Caco-2 (cell line): ENCODE measurements at regions not wholly inside any gene's neighbourhood (a gene's known extent, or its start where the extent isn't known, plus 50 kb on each side); places are given as distances from the start of the nearest gene placed in this dataset.

ENCODE experiments used
- BruUV-seq: library from RNA; stranded (reverse); fragments of 400-500 nt; replicated peaks from 2 replicates; lab custom pipeline; 2021; lab: Mats Ljungman, UMichigan
- CTCF ChIA-PET: fragments of 300-600 bp; sonication (Branson Sonifier 250); formaldehyde crosslinking; loops from one replicate; lab custom pipeline; 2022; ENCODE audit warnings: antibody characterized with exemption; lab: Charles Lee
- POLR2A ChIA-PET: fragments of 300-600 bp; sonication (Branson Sonifier 250); formaldehyde crosslinking; loops from one replicate; lab custom pipeline; 2022; ENCODE audit warnings: antibody characterized with exemption; lab: Charles Lee
- DNase-seq, 2 experiments: peaks; one replicate each; pipeline versions ENCODE4 v3.0.0 to v3.0.0-alpha.2; 2020 to 2022
- H3K27me3 ChIP-seq: replicated peaks from 2 replicates; pipeline ENCODE4 v1.6.0; 2011; ENCODE audit warnings: low read length; ENCODE audit not compliant: control insufficient read depth, insufficient read depth
- H3K36me3 ChIP-seq: 2 replicates; pipeline ENCODE4 v1.5.1; 2011; ENCODE audit warnings: low read length; ENCODE audit not compliant: control insufficient read depth, insufficient read depth
- H3K4me1 ChIP-seq: fragments of 250-450 bp; sonication (Bioruptor Pico); 2 replicates; pipeline ENCODE4 v1.5.1; 2020; ENCODE audit warnings: mild to moderate bottlenecking
- H3K4me3 ChIP-seq: 2 replicates; pipeline ENCODE4 v1.5.1; 2011; ENCODE audit warnings: low read depth, mild to moderate bottlenecking, control low read depth, low read length
- H3K9me3 ChIP-seq: fragments of 250-450 bp; sonication (Bioruptor Pico); 2 replicates; pipeline ENCODE4 v1.5.1; 2020; ENCODE audit warnings: mild to moderate bottlenecking, moderate library complexity
- H3K27ac Mint-ChIP-seq: one replicate; pipeline ENCODE4 v1.8.0; 2022; ENCODE audit warnings: mixed read lengths; ENCODE audit not compliant: unreplicated experiment
- H3K27me3 Mint-ChIP-seq: one replicate; pipeline ENCODE4 v1.8.0; 2022; ENCODE audit warnings: mixed read lengths; ENCODE audit not compliant: insufficient read depth, unreplicated experiment
- H3K36me3 Mint-ChIP-seq: one replicate; pipeline ENCODE4 v1.8.0; 2022; ENCODE audit warnings: mild to moderate bottlenecking, mixed read lengths; ENCODE audit not compliant: insufficient read depth, unreplicated experiment
- H3K4me1 Mint-ChIP-seq: one replicate; pipeline ENCODE4 v1.8.0; 2022; ENCODE audit warnings: low read depth, mixed read lengths; ENCODE audit not compliant: unreplicated experiment
- H3K4me3 Mint-ChIP-seq: one replicate; pipeline ENCODE4 v1.8.0; 2022; ENCODE audit warnings: mild to moderate bottlenecking, moderate library complexity, mixed read lengths; ENCODE audit not compliant: unreplicated experiment
- H3K9me3 Mint-ChIP-seq: one replicate; pipeline ENCODE4 v1.8.0; 2022; ENCODE audit warnings: mixed read lengths; ENCODE audit not compliant: unreplicated experiment
- intact Hi-C: fragments of 100-400 bp; cut with micrococcal nuclease; formaldehyde crosslinking; loops from one replicate; pipeline ENCODE4 v1.10.0; 2022; ENCODE audit not compliant: unreplicated experiment
- TF ChIP-seq, protein P1 (sequence below), 2 experiments: fragments of 200-600 bp in 1 of 2; IDR thresholded peaks; 1 replicate in 1 of 2; 2 replicates in 1 of 2; pipeline versions ENCODE4 v1.5.1 to v1.8.0; 2011 to 2022; ENCODE audit warnings: antibody characterized with exemption in 1 of 2, control low read depth in 1 of 2, inconsistent platforms in 1 of 2, low read depth in 1 of 2, low read length in 1 of 2, mild to moderate bottlenecking in 1 of 2, moderate library complexity in 1 of 2; ENCODE audit not compliant: insufficient read depth in 1 of 2, severe bottlenecking in 1 of 2, unreplicated experiment in 1 of 2

DNA sequence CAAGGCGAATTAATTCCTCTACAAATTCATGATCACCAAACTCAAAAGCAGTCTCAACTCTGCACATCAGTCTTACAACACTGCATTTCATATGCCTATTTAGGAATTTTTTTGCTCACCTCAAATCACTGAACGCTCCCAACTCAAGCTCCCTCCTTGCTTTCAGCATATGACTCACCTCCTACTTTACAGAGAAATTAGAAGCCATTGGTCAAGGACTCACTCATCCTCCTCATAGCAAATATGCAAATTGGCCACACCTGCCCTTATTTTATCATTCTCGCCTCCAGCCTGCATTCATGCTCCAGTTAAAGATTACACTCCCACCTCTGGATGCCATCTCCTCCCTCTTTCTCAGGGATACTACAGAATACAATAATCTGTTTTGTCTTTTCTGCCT lies 148.8 kb downstream of the MBD2 start:
- CTCF ChIA-PET: no interaction called here
- Histone ChIP-seq H3K36me3 (no peaks in the 10 kb centered on the region), H3K9me3 (no peaks in the 10 kb centered on the region), H3K27me3 (no peaks in the 10 kb centered on the region), H3K4me3 (no peak overlapping the region), H3K4me1 (no peaks in the 10 kb centered on the region)
- no peaks in the 10 kb centered on the region for H3K9me3 Mint-ChIP-seq
- peaks cover 12% of the 10 kb centered on the region for H3K27me3 Mint-ChIP-seq
- H3K36me3 Mint-ChIP-seq: no peaks in the 10 kb centered on the region
- H3K27ac Mint-ChIP-seq: no peak overlapping the region
- POLR2A ChIA-PET: no interaction called here
- intact Hi-C loops: no loop called here
- no peak overlapping the region for H3K4me3 Mint-ChIP-seq
- no peaks in the 10 kb centered on the region for H3K4me1 Mint-ChIP-seq
- DNase-seq: no peak
- no TSS peak for BruUV-seq
- TF ChIP-seq, protein P1, sequence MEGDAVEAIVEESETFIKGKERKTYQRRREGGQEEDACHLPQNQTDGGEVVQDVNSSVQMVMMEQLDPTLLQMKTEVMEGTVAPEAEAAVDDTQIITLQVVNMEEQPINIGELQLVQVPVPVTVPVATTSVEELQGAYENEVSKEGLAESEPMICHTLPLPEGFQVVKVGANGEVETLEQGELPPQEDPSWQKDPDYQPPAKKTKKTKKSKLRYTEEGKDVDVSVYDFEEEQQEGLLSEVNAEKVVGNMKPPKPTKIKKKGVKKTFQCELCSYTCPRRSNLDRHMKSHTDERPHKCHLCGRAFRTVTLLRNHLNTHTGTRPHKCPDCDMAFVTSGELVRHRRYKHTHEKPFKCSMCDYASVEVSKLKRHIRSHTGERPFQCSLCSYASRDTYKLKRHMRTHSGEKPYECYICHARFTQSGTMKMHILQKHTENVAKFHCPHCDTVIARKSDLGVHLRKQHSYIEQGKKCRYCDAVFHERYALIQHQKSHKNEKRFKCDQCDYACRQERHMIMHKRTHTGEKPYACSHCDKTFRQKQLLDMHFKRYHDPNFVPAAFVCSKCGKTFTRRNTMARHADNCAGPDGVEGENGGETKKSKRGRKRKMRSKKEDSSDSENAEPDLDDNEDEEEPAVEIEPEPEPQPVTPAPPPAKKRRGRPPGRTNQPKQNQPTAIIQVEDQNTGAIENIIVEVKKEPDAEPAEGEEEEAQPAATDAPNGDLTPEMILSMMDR (IDR thresholded peaks at IDR 0.05; ENCODE audit: insufficient read depth in 1 of 2, low read depth in 1 of 2, low read length in 1 of 2, severe bottlenecking in 1 of 2, unreplicated experiment in 1 of 2): no peak

DNA sequence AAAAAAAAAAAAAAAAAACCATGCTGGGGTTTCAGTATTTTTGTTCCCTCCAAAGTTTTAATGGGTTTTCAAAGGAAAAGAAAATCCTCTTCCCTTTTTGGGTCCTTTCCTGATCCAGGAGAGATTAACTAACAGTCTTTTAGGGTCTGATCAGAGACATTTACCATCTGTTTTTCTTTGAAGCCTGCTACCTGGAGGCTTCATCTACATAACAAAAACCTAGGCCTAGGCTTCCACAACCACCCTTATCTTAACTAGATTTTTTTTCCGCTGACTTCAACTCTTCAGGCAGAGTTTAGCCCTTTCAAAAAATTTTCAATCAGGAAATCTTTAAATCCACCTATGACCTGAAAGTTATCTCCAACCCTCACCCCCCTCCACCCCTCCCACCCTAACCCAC lies 154.7 kb downstream of the MBD2 start:
- no peaks in the 10 kb centered on the region for H3K4me1 ChIP-seq
- no peak overlapping the region for H3K4me3 Mint-ChIP-seq
- CTCF ChIA-PET: no interaction called here
- H3K27me3 Mint-ChIP-seq: no peaks in the 10 kb centered on the region
- no peak overlapping the region for H3K27ac Mint-ChIP-seq
- no peak for DNase-seq
- POLR2A ChIA-PET: no interaction called here
- intact Hi-C loops: no loop called here
- no peaks in the 10 kb centered on the region for H3K9me3 ChIP-seq
- TF ChIP-seq, protein P1 (IDR thresholded peaks at IDR 0.05; ENCODE audit: insufficient read depth in 1 of 2, low read depth in 1 of 2, low read length in 1 of 2, severe bottlenecking in 1 of 2, unreplicated experiment in 1 of 2): no peak
- no peaks in the 10 kb centered on the region for H3K36me3 ChIP-seq
- no peak overlapping the region for H3K4me3 ChIP-seq
- H3K27me3 ChIP-seq: no peaks in the 10 kb centered on the region
- H3K4me1 Mint-ChIP-seq: no peaks in the 10 kb centered on the region
- H3K9me3 Mint-ChIP-seq: no peaks in the 10 kb centered on the region
- H3K36me3 Mint-ChIP-seq: no peaks in the 10 kb centered on the region
- no TSS peak for BruUV-seq

GRCh38 chr18:54060343-54061005 lies 164.0 kb downstream of the MBD2 start:
- H3K27ac Mint-ChIP-seq: no peak overlapping the region
- H3K36me3 Mint-ChIP-seq: no peaks in the 10 kb centered on the region
- H3K27me3 ChIP-seq: no peaks in the 10 kb centered on the region
- H3K9me3 ChIP-seq: no peaks in the 10 kb centered on the region
- ChIA-PET POLR2A (no interaction called here), CTCF (no interaction called here)
- no peak overlapping the region for H3K4me3 Mint-ChIP-seq
- TF ChIP-seq, protein P1 (IDR thresholded peaks at IDR 0.05; ENCODE audit: insufficient read depth in 1 of 2, low read depth in 1 of 2, low read length in 1 of 2, severe bottlenecking in 1 of 2, unreplicated experiment in 1 of 2): no peak
- intact Hi-C loops: no loop called here
- no peak for DNase-seq
- BruUV-seq: no TSS peak
- peaks cover 8% of the 10 kb centered on the region for H3K27me3 Mint-ChIP-seq
- no peaks in the 10 kb centered on the region for H3K9me3 Mint-ChIP-seq
- no peaks in the 10 kb centered on the region for H3K4me1 ChIP-seq
- H3K36me3 ChIP-seq: no peaks in the 10 kb centered on the region
- no peaks in the 10 kb centered on the region for H3K4me1 Mint-ChIP-seq
- no peak overlapping the region for H3K4me3 ChIP-seq
